A673 (cell line): ENCODE measurements at regions not wholly inside any gene's neighbourhood (a gene's known extent, or its start where the extent isn't known, plus 50 kb on each side); places are given as distances from the start of the nearest gene placed in this dataset.

Experiments
- EZH2 ChIP-seq: fragments of 200-600 bp; sonication (generic); IDR thresholded peaks from 2 replicates; pipeline ENCODE4 v1.6.1; 2017; ENCODE audit warnings: borderline replicate concordance, low read depth, mild to moderate bottlenecking, mixed read lengths, antibody characterized with exemption, low read length; ENCODE audit not compliant: poor library complexity, severe bottlenecking
- TF ChIP-seq, protein P1 (sequence below): fragments of 300-800, 200-600 bp; sonication (generic); conservative IDR thresholded peaks from 2 replicates; pipeline ENCODE4 v1.5.1; 2017; ENCODE audit warnings: low read depth, mild to moderate bottlenecking, antibody characterized with exemption, low read length, moderate library complexity, mixed read lengths

DNA sequence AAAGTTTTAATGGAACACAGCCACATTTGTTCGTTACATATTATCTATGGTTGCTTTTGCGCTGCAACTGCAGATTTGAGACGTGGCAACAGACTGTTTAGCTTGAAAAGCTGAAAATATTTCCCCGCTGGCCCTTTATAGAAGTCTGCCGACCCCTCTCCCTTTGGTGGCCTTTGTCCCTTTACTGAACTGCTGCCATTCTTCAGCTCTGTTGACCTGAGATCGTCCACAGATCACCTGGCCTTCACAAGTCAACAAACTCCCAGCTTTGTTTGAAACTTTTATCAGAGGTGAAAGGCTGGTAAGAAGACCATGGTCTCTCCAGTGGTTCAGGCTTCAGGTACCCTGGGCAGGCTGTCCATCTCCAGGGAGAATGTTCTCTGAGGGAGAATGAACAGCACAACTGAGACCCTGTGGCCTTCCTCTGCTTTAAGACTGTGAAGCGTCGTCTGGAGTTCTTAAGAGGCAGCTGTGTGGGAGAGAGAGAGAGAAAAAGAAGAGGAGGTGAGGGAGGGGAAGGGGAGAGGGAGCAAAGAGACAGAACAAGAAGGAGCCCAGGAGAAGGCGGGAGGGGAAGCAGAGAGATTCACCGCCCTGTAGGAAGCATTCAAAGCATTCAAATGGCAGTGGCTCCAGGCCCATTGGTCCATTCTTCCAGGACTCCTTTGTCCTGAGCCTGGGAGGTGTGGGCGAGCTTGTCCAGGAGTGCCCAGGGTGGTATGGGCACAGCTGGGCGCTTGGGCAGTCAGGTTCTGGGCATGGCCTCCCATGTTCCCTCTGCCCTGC is 53.7 kb upstream of the INSYN1 start:
- TF ChIP-seq, protein P1, sequence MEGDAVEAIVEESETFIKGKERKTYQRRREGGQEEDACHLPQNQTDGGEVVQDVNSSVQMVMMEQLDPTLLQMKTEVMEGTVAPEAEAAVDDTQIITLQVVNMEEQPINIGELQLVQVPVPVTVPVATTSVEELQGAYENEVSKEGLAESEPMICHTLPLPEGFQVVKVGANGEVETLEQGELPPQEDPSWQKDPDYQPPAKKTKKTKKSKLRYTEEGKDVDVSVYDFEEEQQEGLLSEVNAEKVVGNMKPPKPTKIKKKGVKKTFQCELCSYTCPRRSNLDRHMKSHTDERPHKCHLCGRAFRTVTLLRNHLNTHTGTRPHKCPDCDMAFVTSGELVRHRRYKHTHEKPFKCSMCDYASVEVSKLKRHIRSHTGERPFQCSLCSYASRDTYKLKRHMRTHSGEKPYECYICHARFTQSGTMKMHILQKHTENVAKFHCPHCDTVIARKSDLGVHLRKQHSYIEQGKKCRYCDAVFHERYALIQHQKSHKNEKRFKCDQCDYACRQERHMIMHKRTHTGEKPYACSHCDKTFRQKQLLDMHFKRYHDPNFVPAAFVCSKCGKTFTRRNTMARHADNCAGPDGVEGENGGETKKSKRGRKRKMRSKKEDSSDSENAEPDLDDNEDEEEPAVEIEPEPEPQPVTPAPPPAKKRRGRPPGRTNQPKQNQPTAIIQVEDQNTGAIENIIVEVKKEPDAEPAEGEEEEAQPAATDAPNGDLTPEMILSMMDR = no peak
- TF ChIP-seq EZH2 = no peak
